HG02852 (cell line): ENCODE measurements at regions not wholly inside any gene's neighbourhood (a gene's known extent, or its start where the extent isn't known, plus 50 kb on each side); places are given as distances from the start of the nearest gene placed in this dataset.

Experiments used
- ATAC-seq: cut with Tn5 transposase; IDR thresholded peaks from one replicate; pipeline ENCODE4 v1.9.1; 2021; ENCODE audit warnings: mild to moderate bottlenecking, moderate library complexity; ENCODE audit not compliant: unreplicated experiment

GRCh38 chr17:12365805-12366204 lies 299.9 kb upstream of the MYOCD start:
- ATAC-seq = no peak

DNA sequence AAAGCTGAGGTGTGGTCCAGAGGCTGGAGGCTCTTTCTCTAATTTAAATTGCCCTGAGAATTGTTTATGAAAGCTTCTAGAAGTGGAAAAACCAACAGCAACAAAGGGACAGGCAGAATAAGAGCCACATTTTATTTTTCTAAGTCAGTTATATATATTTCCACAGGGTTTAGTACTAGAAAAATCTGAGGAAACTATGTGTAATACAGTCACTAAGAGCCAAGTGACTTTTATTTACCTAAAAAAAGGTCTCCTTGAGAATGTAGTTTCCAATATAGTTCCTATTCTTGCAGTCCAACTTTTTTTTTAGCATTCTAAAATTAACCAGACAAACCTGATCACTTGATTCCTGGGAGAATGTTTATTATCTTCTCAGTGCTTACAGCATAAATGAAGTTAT lies 296.6 kb upstream of the MYOCD start:
- ATAC-seq = no peak

- ATAC-seq = no peak
These were observed 289.4 kb upstream of the MYOCD start for GRCh38 chr17:12376276-12376675.

GRCh38 chr17:12386225-12386624 lies 279.5 kb upstream of the MYOCD start:
- no peak for ATAC-seq

- no peak for ATAC-seq
These were observed 277.5 kb upstream of the MYOCD start for GRCh38 chr17:12388226-12388625.

- ATAC-seq = no peak
These were observed 276.3 kb upstream of the MYOCD start for GRCh38 chr17:12389421-12389820.

DNA sequence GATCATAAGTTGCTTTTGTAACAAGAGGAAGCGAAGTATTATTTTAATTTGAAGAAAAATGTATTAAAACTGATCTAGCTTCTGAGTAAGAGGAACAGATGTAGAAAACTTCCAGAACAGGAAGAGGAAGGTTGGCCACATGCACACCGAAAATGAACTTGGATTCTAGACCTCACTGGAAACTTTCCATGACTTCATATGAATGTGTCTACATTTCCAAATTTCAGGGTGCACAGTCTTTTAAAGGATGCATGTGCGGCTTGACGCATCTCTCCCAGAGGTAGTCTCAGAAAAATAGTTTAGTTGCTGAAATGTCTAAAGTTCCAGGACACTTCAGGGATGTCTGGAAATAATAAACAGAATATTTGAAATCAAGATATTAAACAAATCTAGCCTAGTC lies 275.1 kb upstream of the MYOCD start:
- no peak for ATAC-seq

- no peak for ATAC-seq
These were observed 274.2 kb upstream of the MYOCD start for GRCh38 chr17:12391468-12391867.

GRCh38 chr17:12395733-12396354 lies 269.8 kb upstream of the MYOCD start:
- ATAC-seq = no peak

- ATAC-seq = no peak
These were observed 267.1 kb upstream of the MYOCD start for GRCh38 chr17:12398441-12399051.

DNA sequence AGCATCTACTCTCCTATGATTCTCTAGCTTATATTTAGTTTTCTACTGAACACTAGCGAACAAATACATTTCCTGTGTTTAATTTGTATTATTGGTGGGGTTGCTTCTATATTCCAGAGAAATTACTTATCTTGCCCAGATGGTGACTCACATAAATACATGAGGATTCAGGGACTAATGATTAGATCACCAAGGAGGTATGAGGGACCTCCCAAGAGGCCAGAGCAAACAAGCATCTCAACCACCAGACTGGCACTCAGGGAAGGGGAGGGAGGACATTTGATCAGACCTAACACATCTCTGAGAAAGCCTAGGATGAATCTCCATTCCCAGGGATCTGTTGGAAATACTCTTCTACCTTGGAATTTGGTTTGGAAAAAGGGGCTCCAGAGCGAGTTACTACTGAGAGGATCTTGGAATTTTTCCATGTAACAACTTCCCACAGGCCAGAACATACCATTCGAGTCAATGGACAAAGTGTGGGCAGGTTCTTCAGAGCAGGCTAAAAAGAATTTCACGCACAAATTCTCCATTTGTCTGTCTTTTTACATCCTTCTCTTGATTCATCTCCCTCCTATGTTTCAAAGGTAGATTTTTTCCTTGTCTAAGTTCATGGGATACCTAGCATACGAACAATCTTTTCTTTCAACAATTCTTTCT lies 262.6 kb upstream of the MYOCD start:
- no peak for ATAC-seq

DNA sequence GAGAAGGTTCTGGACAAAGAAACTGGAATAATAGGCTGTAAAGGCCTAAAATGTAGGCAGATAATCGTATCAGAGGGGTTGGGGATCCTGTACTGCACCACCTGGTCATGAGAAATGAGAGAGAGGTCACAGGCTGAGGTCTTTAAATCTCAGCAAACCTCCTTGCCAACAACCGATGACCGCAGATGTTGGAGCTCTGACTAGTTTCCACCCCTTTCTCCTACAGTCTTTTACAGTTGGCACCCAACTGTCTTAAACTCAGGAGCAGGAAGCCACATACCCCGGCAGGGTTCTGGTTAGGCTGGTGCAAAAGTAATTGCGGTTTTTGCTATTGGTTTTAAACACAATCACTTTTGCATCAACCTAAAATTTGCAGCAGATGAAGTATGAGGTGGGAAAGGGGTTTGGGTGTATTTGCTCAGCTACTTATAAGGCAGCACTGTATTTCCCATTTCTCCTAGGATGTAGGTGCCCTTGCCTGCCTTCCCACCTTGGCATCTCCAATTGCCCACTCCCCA lies 261.8 kb upstream of the MYOCD start:
- no peak for ATAC-seq

- ATAC-seq = no peak
These were observed 259.0 kb upstream of the MYOCD start for GRCh38 chr17:12406623-12407215.

- no peak for ATAC-seq
These were observed 258.0 kb upstream of the MYOCD start for GRCh38 chr17:12407495-12408252.

- ATAC-seq = no peak
These were observed 256.6 kb upstream of the MYOCD start for GRCh38 chr17:12409082-12409481.

- no peak for ATAC-seq
These were observed 255.0 kb upstream of the MYOCD start for GRCh38 chr17:12410717-12411116.

- no peak for ATAC-seq
These were observed 250.7 kb upstream of the MYOCD start for GRCh38 chr17:12415031-12415430.

DNA sequence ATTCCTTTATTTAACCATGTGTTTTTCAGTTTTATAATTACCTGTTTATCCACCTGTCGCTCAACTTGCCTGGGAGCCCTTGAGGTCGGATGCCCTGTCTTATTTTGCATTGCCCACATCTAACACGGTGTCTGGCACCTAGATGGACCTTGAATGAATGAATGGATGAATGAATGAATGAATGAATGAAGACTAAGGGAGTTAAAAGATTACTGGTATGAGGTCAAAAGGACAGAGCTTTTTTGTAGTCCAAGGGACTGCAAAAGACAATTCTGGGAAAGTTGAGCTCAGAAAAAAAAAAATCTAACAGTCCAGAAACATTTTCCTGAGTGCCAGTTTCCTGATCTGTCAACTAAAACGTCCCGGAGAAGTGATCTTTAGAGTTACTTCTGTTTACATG lies 244.6 kb upstream of the MYOCD start:
- no peak for ATAC-seq

DNA sequence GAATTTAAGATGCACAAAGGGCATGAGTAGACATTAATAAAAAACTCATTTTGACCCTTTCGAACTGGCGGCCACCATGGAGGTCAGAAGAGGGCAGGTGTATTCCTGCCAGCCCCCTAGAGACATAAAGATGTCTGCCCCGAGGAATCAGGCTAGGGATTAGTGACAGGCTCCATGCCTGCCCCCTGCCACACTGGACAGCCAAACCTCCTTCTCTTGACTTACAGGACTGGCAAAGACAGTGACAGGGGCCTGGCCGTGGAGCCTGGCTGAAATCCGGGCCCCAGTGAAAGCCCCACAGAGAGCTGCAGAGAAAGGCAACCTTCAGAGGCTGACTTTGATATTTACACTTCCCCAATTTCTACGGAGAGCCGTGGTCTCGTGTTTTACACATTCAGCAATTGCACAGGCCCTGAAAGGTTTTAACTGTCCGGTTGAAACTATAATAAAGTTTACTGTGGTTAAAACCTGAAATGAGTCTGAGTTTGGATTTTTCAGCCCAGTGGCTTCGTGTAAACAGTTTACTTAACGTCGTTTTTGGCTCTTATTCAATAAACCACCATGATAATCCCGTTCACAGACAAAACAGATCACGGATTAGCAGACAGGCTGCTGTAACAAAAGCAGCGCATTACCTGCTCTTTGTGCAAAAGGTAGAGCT lies 243.9 kb upstream of the MYOCD start:
- ATAC-seq = peak; percentile 92

DNA sequence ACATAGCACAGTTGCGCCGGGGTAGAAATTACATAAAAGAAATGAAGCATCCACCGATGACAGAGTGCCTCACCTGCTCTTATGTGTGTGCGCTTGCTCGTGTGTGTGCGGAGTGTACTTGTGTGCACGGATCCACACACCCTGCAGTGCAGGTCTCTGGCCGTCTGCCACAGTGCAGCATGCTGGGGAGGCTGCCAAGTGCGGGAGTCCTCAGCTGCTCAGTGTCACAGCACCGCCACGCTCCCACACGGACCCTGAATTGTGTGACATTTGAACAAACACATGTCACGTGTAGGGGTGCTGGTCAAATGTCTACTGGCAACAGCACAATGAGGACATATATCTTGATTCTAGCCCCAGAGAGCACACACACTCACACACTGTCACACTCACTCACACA lies 243.0 kb upstream of the MYOCD start:
- ATAC-seq = no peak

DNA sequence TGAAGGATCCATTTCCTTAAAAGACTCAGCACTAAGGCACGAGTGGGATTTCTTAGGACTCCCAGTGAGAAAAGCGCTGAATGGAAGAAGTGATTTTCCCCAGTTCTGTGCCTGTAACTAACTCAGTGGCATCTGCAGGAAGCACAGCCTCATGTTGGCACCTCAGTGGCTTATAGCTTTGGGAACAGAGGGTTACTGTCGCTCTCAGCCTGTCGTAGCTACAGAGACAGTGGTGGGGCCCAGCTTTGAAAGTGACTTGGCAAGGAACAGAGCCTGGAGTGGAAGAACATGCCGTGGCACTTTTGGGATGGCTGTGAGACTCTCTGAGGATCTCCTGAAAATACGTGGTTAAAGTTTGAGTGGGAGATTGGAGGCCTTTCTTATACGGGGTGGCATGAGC lies 242.4 kb upstream of the MYOCD start:
- ATAC-seq = no peak
